GM12892 (cell line): ENCODE measurements at regions not wholly inside any gene's neighbourhood (a gene's known extent, or its start where the extent isn't known, plus 50 kb on each side); places are given as distances from the start of the nearest gene placed in this dataset.

ENCODE experiments used
- POLR2A ChIP-seq: IDR thresholded peaks from 2 replicates; pipeline ENCODE4 v1.6.1; 2011; ENCODE audit warnings: low read depth, low read length, control low read depth
- POLR2AphosphoS5 ChIP-seq: IDR thresholded peaks from 2 replicates; pipeline ENCODE4 v1.6.1; 2011; ENCODE audit warnings: low read depth, low read length, control low read depth
- TAF1 ChIP-seq: IDR thresholded peaks from 2 replicates; pipeline ENCODE4 v1.6.1; 2011; ENCODE audit warnings: low read depth, mild to moderate bottlenecking, control low read depth, low read length, borderline replicate concordance

- TF ChIP-seq POLR2A, result no peak
- no peak for TF ChIP-seq TAF1
- TF ChIP-seq POLR2AphosphoS5, result no peak
Measured at GRCh38 chr6:44668976-44669934, 281.7 kb downstream of the CDC5L start.
